Sigmoid colon (tissue), 3 donors: ENCODE measurements at regions not wholly inside any gene's neighbourhood (a gene's known extent, or its start where the extent isn't known, plus 50 kb on each side); places are given as distances from the start of the nearest gene placed in this dataset.

Experiments
- CTCF ChIP-seq, 4 experiments: fragments of 450-650 bp in 3 of 4; fragments of 200-600 bp in 1 of 4; IDR thresholded peaks; one replicate each; pipeline ENCODE4 v1.5.1; 2016 to 2019; ENCODE audit warnings: antibody characterized with exemption in 4 of 4, mild to moderate bottlenecking in 3 of 4, moderate library complexity in 2 of 4
- POLR2A ChIP-seq, 2 donors: fragments of 450-650 bp; IDR thresholded peaks; one replicate each; pipeline ENCODE4 v1.6.1; 2016; ENCODE audit warnings: antibody characterized with exemption in 2 of 2, mild to moderate bottlenecking in 2 of 2, moderate library complexity in 2 of 2

- no peak for TF ChIP-seq CTCF (IDR thresholded peaks at IDR 0.05)
- no peak for TF ChIP-seq POLR2A (IDR thresholded peaks at IDR 0.05)
Measured at GRCh38 chr7:70857793-70858545, 274.0 kb upstream of the GALNT17 start.
